Left ventricle myocardium inferior (tissue), 1 donor: ENCODE measurements at regions not wholly inside any gene's neighbourhood (a gene's known extent, or its start where the extent isn't known, plus 50 kb on each side); places are given as distances from the start of the nearest gene placed in this dataset.

ENCODE experiments used
- DNase-seq: peaks from one replicate; pipeline ENCODE4 v3.0.0-alpha.2; 2020
- H3K27ac ChIP-seq: fragments of 200-600 bp; replicated peaks from 2 replicates; pipeline ENCODE4 v1.8.0; 2021
- H3K27me3 ChIP-seq: fragments of 200-600 bp; 2 replicates; pipeline ENCODE4 v1.8.0; 2021; ENCODE audit warnings: low read depth
- H3K36me3 ChIP-seq: fragments of 200-600 bp; 2 replicates; pipeline ENCODE4 v1.8.0; 2021
- H3K4me1 ChIP-seq: fragments of 200-600 bp; 2 replicates; pipeline ENCODE4 v1.8.0; 2021
- H3K4me3 ChIP-seq: fragments of 200-600 bp; 2 replicates; pipeline ENCODE4 v1.8.0; 2021; ENCODE audit warnings: mild to moderate bottlenecking, moderate library complexity
- H3K9me3 ChIP-seq: fragments of 200-600 bp; replicated peaks from 2 replicates; pipeline ENCODE4 v1.8.0; 2021
- intact Hi-C: fragments of 100-400 bp; cut with micrococcal nuclease; formaldehyde crosslinking; loops from one replicate; pipeline ENCODE4 v1.11.0; 2022
- TF ChIP-seq, protein P1 (sequence below): fragments of 200-600 bp; IDR thresholded peaks from 2 replicates; pipeline ENCODE4 v1.8.0; 2021; ENCODE audit warnings: antibody characterized with exemption, mild to moderate bottlenecking, borderline replicate concordance
- donor health status: DM: no; HTN: yes; CAD: no; lungs with severe emphysema.

- TF ChIP-seq, protein P1, sequence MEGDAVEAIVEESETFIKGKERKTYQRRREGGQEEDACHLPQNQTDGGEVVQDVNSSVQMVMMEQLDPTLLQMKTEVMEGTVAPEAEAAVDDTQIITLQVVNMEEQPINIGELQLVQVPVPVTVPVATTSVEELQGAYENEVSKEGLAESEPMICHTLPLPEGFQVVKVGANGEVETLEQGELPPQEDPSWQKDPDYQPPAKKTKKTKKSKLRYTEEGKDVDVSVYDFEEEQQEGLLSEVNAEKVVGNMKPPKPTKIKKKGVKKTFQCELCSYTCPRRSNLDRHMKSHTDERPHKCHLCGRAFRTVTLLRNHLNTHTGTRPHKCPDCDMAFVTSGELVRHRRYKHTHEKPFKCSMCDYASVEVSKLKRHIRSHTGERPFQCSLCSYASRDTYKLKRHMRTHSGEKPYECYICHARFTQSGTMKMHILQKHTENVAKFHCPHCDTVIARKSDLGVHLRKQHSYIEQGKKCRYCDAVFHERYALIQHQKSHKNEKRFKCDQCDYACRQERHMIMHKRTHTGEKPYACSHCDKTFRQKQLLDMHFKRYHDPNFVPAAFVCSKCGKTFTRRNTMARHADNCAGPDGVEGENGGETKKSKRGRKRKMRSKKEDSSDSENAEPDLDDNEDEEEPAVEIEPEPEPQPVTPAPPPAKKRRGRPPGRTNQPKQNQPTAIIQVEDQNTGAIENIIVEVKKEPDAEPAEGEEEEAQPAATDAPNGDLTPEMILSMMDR, result no peak
- Histone ChIP-seq H3K9me3 (no peaks in the 10 kb centered on the region), H3K4me1 (no peaks in the 10 kb centered on the region), H3K27ac (no peak overlapping the region), H3K36me3 (no peaks in the 10 kb centered on the region), H3K4me3 (no peak overlapping the region), H3K27me3 (no peaks in the 10 kb centered on the region)
- intact Hi-C loops, result no loop called here
- DNase-seq, result no peak
Measured at GRCh38 chr7:13188236-13188805, 500.9 kb downstream of the ARL4A start.

DNA sequence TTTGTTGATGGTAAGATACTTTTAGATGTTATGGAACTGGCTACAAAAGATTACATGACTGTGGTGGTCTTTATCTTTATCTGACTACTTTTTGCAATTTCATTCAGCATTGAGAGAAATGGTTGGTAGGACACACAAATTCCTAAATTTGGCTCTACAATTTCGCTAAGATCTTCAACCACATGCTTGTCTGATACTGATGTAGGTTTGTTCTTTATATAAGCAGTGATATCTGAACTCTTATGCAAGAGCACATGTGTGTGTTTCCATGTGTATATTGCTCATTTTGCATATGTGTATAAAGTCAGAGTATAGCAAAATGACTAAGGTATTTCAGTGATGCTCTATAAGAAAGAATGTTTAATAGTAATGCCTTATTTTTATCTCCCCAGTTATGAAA is 501.5 kb downstream of the ARL4A start:
- no peak for DNase-seq
- H3K9me3 ChIP-seq, result no peaks in the 10 kb centered on the region
- no peaks in the 10 kb centered on the region for H3K27me3 ChIP-seq
- no peak overlapping the region for H3K27ac ChIP-seq
- TF ChIP-seq, protein P1, result no peak
- no peak overlapping the region for H3K4me3 ChIP-seq
- H3K4me1 ChIP-seq, result no peaks in the 10 kb centered on the region
- intact Hi-C loops, result no loop called here
- H3K36me3 ChIP-seq, result no peaks in the 10 kb centered on the region

DNA sequence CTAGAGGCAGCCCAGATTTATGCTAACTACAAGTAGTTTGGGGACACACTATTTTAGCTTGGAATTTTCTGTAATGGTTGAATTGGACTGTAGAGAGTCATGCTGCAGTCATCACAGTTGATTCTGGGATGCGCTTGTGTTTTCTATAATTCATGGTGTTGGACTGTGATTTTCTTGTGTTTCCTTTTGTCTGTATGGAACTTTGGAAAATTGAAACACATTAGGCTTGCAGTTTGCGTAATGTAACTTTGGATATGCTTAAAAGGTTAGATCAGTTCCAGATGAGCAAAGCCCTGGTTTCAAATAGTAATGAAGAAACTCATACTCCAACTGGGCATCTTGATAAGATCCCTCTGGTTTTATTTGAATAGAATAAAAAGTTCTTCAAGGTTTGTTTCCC is 502.2 kb downstream of the ARL4A start:
- Histone ChIP-seq H3K4me3 (no peak overlapping the region), H3K4me1 (no peaks in the 10 kb centered on the region), H3K36me3 (no peaks in the 10 kb centered on the region), H3K9me3 (no peaks in the 10 kb centered on the region), H3K27ac (no peak overlapping the region), H3K27me3 (no peaks in the 10 kb centered on the region)
- intact Hi-C loops, result no loop called here
- no peak for DNase-seq
- TF ChIP-seq, protein P1, result no peak

GRCh38 chr7:13197501-13197900 is 510.1 kb downstream of the ARL4A start:
- no peaks in the 10 kb centered on the region for H3K4me1 ChIP-seq

DNA sequence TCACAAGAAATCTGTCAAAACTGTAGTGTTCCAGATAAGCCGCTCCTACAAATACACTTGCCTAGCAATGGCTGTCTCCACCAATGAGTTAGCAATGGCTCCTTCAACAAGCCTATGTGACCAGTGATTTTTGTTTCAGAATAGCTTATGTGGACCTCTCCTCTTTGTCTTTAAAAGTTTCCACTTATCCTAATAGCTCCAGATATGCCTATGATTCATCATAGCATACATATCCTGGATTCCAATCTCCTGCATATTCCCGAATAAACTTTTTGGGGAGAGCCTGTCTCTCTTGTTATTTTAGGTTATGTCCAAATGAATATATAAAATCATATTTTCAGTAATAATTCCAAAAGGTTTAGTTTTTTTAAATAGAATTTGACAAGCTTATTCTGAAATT is 510.6 kb downstream of the ARL4A start:
- Histone ChIP-seq H3K27ac (no peak overlapping the region), H3K36me3 (no peaks in the 10 kb centered on the region), H3K4me1 (no peaks in the 10 kb centered on the region), H3K9me3 (no peaks in the 10 kb centered on the region), H3K27me3 (no peaks in the 10 kb centered on the region), H3K4me3 (no peak overlapping the region)
- intact Hi-C loops, result no loop called here
- TF ChIP-seq, protein P1, result no peak
- DNase-seq, result no peak

More at GRCh38 chr7:13197501-13197900, 510.1 kb downstream of the ARL4A start:
- Histone ChIP-seq H3K36me3 (no peaks in the 10 kb centered on the region), H3K4me3 (no peak overlapping the region), H3K27ac (no peak overlapping the region), H3K9me3 (no peaks in the 10 kb centered on the region), H3K27me3 (no peaks in the 10 kb centered on the region)
- intact Hi-C loops, result no loop called here
- TF ChIP-seq, protein P1, result no peak
- DNase-seq, result no peak
